Choroid plexus epithelial cell (primary cell): ENCODE measurements at regions not wholly inside any gene's neighbourhood (a gene's known extent, or its start where the extent isn't known, plus 50 kb on each side); places are given as distances from the start of the nearest gene placed in this dataset.

Source experiments
- DNase-seq: peaks from one replicate; pipeline ENCODE4 v3.0.0-alpha.2; 2010; ENCODE audit warnings: low read depth
- H3K4me3 ChIP-seq: 2 replicates; pipeline ENCODE4 v1.5.1; 2011; ENCODE audit warnings: low read depth, mild to moderate bottlenecking, control low read depth, low read length, moderate library complexity
- CTCF ChIP-seq: conservative IDR thresholded peaks from 2 replicates; pipeline ENCODE4 v1.5.1; 2011; ENCODE audit warnings: low read depth, mild to moderate bottlenecking, control low read depth, inconsistent platforms, low read length, moderate library complexity

GRCh38 chrX:96424007-96424406, 260.6 kb upstream of the DIAPH2 start:
- TF ChIP-seq CTCF, result no peak
- H3K4me3 ChIP-seq, result no peak overlapping the region
- peak; percentile 60 for DNase-seq

DNA sequence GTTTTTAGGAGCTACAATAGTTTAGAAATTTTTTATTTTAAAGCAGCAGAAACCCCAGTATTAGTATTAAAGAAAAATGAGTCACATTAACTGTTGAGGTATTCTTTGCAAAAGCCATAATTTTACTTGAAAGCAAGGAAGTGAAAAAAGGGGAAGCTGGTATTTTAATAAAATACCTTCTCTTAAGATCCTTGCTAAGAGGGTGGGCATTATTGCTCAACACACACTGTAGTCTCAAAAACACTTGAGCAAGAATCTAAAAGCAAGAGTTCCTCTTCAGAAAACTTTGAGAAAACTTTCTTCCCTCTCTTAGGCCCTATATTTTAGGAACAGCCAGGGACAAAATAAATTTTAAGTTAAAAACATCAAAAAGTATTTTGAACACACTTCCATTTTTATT, 259.4 kb upstream of the DIAPH2 start:
- no peak overlapping the region for H3K4me3 ChIP-seq
- no peak for DNase-seq
- no peak for TF ChIP-seq CTCF

DNA sequence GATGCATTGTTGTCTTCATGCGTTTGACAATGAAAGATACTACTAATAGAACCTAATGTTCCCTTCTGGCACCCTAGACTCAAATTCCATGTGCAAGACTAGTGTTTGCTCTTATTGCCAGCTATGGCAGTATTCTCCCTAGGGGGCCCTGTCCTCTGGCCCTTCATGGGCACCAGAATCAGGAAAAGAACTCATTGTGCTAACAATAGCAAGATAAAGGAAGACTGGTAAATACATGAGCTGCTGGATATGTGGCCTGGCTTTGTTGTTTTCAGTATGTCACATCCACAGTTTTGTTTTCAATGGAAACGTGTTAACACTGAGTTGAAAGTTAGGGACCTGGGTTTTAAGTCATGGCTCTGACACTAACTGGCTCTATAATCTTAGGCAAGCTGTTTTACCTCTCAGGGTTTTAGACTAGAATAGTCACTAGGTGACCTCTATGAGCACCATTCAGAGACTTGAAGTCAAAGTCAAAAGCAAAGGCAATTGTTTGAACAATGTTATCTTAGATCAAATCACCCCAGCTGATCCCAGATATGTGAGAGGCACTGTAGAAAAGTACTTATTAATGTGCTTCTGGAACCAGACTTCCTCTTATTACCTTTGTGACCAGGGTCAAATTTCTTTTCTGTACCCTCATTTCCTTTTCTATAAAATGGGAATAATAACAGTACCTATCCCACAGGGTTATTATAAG, 253.7 kb upstream of the DIAPH2 start:
- no peak for DNase-seq
- no peak overlapping the region for H3K4me3 ChIP-seq
- no peak for TF ChIP-seq CTCF

DNA sequence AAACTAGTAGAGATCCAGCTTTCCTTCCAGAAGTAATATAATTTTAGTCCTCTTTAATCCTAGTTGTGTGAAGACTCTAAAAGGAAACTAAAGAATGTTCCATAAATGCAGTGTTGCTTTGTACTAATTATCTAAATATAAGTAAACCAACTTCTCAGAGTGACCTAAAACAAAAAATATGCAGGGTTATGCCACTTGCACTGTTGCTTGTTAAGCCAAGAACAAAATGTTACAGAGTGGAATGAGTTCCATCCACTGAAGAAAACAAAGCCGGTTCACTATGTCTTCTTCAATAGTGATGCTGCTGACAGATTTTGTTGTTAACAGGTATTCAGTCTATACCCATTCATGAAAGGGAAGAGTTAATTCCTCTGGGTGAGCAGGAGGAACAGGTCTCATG, 252.0 kb upstream of the DIAPH2 start:
- H3K4me3 ChIP-seq, result no peak overlapping the region
- TF ChIP-seq CTCF, result no peak
- DNase-seq, result peak; percentile 76

- no peak for DNase-seq
- no peak overlapping the region for H3K4me3 ChIP-seq
- no peak for TF ChIP-seq CTCF
Observed at GRCh38 chrX:96433409-96434077, 251.1 kb upstream of the DIAPH2 start.

DNA sequence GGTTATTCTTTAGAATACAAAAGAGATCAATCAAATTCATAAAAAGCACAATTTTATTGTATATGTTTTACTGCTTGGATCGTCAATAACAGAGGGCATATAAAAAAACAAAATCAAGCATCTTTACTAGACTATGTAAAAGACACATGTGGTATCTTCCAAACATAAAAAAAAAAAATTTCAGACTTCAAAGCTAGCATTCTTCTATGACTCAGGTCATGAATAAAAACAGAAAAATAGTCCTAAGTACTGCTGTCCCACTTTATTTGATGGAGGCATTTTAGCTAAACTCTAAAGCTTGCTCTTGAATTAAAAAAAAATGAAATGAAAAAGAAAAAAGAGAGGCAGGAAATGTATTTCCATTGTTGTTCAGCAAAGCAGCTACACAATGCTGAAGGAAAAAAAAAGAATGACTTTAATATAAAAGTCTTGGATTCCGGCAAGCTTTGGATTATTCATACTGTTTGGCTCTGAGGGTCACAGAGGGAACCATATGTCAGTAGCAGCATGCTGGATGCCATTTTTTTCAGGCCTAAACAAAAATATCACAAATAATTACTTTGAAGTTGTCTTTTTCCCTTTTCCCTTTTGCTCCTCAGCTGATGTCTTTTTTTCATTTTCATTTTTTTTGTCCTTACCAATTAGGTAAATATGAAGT, 249.1 kb upstream of the DIAPH2 start:
- H3K4me3 ChIP-seq, result no peak overlapping the region
- DNase-seq, result peak; percentile 26
- TF ChIP-seq CTCF, result no peak

DNA sequence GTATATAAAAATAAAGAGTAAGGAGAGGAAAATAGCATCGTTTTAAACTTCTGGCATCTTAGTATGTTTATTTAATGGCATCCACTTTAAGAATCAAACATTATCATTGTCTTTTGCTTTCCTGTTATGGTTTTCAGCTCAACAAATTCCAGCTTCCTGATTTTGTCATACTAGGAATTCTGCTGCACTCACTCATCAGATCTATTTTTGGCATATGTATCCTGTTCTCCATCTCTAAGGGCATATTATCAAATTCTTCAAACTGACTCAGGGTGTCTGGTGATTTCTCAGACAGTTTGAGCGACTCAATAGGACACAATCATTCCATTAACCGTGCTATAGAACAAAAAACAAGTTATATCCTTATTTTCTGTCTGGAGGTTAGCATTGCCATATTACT, 248.5 kb upstream of the DIAPH2 start:
- no peak overlapping the region for H3K4me3 ChIP-seq
- DNase-seq, result peak; percentile 70
- no peak for TF ChIP-seq CTCF
